AG04450 (cell line): ENCODE measurements at regions not wholly inside any gene's neighbourhood (a gene's known extent, or its start where the extent isn't known, plus 50 kb on each side); places are given as distances from the start of the nearest gene placed in this dataset.

Experiments
- CTCF ChIA-PET: fragments of 300-600, 350-600 bp; formaldehyde crosslinking; extraction: SDS; loops from one replicate; lab custom pipeline; 2022; ENCODE audit warnings: antibody characterized with exemption, inconsistent platforms; lab: Charles Lee
- POLR2A ChIA-PET: fragments of 350-600 bp; formaldehyde crosslinking; extraction: SDS; loops from one replicate; lab custom pipeline; 2021; ENCODE audit warnings: antibody characterized with exemption, inconsistent platforms; lab: Yijun Ruan, JAX
- DNase-seq: peaks from one replicate; pipeline ENCODE4 v3.0.0-alpha.2; 2011; ENCODE audit warnings: low read depth, low spot score
- H3K27ac ChIP-seq: one replicate; pipeline ENCODE4 v1.5.1; 2012; ENCODE audit warnings: low read depth, low read length, control low read depth
- H3K27me3 ChIP-seq: one replicate; pipeline ENCODE4 v1.6.0; 2012; ENCODE audit warnings: low read length; ENCODE audit not compliant: control insufficient read depth, insufficient read depth
- H3K4me3 ChIP-seq: 2 replicates; pipeline ENCODE4 v1.5.1; 2011; ENCODE audit warnings: mild to moderate bottlenecking, low read depth, low read length, control low read depth
- H3K9me3 ChIP-seq: 2 replicates; pipeline ENCODE4 v1.5.1; 2012; ENCODE audit warnings: low read length; ENCODE audit not compliant: control insufficient read depth, insufficient read depth
- TF ChIP-seq, protein P1 (sequence below): IDR thresholded peaks from 2 replicates; pipeline ENCODE4 v1.5.1; 2011; ENCODE audit warnings: low read depth, low read length, control low read depth, inconsistent platforms

DNA sequence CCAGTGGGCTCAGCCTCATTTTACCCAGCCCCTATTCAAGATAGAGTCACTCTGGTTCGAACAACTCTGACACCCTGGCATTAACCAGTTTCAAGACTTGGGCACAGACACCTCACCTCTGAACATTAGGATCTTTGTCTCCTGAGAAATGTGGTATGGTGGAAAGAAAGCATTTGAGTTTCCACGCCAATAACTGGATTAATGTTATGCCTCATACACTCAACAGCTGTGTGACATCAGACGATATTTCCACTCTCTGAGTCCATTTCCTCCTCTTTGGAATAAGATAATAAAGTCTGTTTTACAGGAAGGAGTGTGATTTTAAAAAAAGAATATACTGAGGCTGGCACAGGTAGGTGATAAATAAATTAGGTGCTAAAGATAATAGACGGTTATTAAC, 121.3 kb upstream of the CHL1 start:
- Histone ChIP-seq H3K4me3 (no peak overlapping the region), H3K9me3 (no peaks in the 10 kb centered on the region), H3K27me3 (no peaks in the 10 kb centered on the region), H3K27ac (no peak overlapping the region)
- no peak for DNase-seq
- TF ChIP-seq, protein P1, sequence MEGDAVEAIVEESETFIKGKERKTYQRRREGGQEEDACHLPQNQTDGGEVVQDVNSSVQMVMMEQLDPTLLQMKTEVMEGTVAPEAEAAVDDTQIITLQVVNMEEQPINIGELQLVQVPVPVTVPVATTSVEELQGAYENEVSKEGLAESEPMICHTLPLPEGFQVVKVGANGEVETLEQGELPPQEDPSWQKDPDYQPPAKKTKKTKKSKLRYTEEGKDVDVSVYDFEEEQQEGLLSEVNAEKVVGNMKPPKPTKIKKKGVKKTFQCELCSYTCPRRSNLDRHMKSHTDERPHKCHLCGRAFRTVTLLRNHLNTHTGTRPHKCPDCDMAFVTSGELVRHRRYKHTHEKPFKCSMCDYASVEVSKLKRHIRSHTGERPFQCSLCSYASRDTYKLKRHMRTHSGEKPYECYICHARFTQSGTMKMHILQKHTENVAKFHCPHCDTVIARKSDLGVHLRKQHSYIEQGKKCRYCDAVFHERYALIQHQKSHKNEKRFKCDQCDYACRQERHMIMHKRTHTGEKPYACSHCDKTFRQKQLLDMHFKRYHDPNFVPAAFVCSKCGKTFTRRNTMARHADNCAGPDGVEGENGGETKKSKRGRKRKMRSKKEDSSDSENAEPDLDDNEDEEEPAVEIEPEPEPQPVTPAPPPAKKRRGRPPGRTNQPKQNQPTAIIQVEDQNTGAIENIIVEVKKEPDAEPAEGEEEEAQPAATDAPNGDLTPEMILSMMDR: no peak
- CTCF ChIA-PET: no interaction called here
- POLR2A ChIA-PET: no interaction called here

DNA sequence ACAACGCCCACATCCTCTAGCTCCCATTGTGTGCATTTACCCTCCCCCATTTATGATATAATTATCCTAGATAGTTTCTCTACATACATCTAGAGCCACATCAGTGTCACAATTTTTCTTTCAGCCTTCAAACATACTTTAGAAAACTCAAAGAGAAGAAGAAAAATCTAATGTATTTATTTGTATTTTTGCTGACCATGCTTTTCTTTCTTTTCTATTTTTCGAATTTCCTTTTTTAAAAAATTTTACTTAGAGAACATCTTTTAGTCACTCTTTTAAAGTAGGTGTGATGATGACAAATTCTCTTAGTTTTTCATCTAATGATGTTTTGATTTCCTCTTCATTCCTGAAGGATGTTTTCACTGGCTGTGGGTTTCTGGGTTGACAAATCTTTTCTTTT, 117.0 kb upstream of the CHL1 start:
- ChIA-PET CTCF (interaction anchor here (1.1 kb wide), 1 partner anchor 8 kb away, joined by 3 read pairs; no protein-coding TSS in a partner anchor), POLR2A (no interaction called here)
- DNase-seq: no peak

DNA sequence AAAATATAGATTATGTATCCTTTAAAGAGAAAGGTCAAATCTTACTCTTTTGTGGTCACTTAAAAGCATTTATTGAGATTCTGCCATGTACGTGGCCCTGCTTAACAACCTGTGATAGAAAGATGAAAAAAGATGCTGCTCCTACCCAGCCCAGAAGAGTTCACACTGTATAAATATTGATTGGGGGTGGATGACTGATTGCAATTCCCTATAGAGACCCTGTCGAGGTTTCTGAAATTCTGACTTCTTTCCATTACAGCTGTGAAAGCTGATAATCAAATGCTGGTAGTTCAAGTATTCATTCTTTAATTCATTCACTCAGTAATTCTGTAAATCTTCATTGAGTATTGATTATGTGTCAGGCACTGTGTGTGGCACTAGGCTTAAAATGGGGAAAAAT, 114.1 kb upstream of the CHL1 start:
- H3K4me3 ChIP-seq: no peak overlapping the region

More for the DNA sequence above, 117.0 kb upstream of the CHL1 start:
- Histone ChIP-seq H3K9me3 (no peaks in the 10 kb centered on the region), H3K27me3 (no peaks in the 10 kb centered on the region), H3K4me3 (no peak overlapping the region), H3K27ac (no peak overlapping the region)
- TF ChIP-seq, protein P1: no peak

DNA sequence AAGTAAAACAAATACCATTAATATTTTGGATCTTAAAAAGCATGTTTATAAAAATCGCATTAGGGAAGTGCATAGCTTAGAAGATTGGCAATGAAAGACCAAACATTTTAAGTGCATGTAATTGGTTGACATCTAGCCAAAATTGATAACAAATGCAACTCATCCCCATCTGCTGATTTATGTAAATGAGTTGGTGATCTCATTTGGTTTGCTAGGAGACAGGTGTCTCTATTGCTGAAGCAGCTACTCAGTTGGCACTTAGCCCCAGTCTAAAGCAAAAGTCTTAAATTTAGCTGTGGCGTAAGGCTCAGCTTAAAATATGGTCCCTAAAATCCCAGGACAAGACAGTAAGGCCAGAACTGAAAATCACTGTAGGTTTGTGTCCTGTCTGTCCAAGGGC, 113.5 kb upstream of the CHL1 start:
- CTCF ChIA-PET: no interaction called here
- Histone ChIP-seq H3K9me3 (no peaks in the 10 kb centered on the region), H3K4me3 (no peak overlapping the region), H3K27me3 (no peaks in the 10 kb centered on the region), H3K27ac (no peak overlapping the region)
- POLR2A ChIA-PET: no interaction called here
- no peak for DNase-seq
- TF ChIP-seq, protein P1: no peak

More for the DNA sequence above, 114.1 kb upstream of the CHL1 start:
- H3K27me3 ChIP-seq: no peaks in the 10 kb centered on the region
- POLR2A ChIA-PET: no interaction called here
- no peak for DNase-seq
- H3K9me3 ChIP-seq: no peaks in the 10 kb centered on the region
- CTCF ChIA-PET: no interaction called here
- TF ChIP-seq, protein P1: no peak
- no peak overlapping the region for H3K27ac ChIP-seq

DNA sequence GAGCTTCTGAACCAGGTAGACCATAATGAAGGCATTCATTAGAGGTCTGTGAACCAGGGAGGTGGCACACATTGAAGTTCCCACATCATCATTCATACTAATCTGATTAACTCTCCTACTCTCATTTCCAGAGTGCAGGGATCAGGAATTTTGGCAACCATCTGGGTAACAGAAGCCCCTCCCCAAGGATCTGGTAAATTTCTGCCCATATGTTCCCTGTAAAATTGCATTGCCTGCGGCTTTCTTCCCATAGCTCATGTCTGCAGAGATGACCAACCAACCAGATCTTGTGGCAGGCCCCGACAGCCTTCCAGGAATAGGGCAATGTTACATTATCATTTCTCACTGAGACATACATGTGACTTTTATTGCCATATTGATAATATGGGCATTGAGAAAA, 111.4 kb upstream of the CHL1 start:
- ChIA-PET CTCF (no interaction called here), POLR2A (no interaction called here)
- H3K4me3 ChIP-seq: no peak overlapping the region
- H3K9me3 ChIP-seq: no peaks in the 10 kb centered on the region
- no peak overlapping the region for H3K27ac ChIP-seq
- no peaks in the 10 kb centered on the region for H3K27me3 ChIP-seq
- DNase-seq: no peak
- TF ChIP-seq, protein P1: no peak
